GM12865 (cell line): ENCODE measurements at regions not wholly inside any gene's neighbourhood (a gene's known extent, or its start where the extent isn't known, plus 50 kb on each side); places are given as distances from the start of the nearest gene placed in this dataset.

ENCODE experiments used
- DNase-seq: peaks from one replicate; pipeline ENCODE4 v3.0.0; 2010; ENCODE audit warnings: low read depth
- H3K4me3 ChIP-seq: 2 replicates; pipeline ENCODE4 v1.5.1; 2011; ENCODE audit warnings: mild to moderate bottlenecking, low read depth, low read length, control low read depth
- TF ChIP-seq, protein P1 (sequence below): IDR thresholded peaks from 2 replicates; pipeline ENCODE4 v1.5.1; 2011; ENCODE audit warnings: low read length, control low read depth, low read depth, inconsistent platforms; ENCODE audit not compliant: insufficient read depth; ENCODE audit errors: missing control alignments

GRCh38 chr4:20333141-20333715, 81.5 kb downstream of the SLIT2 start:
- TF ChIP-seq, protein P1, sequence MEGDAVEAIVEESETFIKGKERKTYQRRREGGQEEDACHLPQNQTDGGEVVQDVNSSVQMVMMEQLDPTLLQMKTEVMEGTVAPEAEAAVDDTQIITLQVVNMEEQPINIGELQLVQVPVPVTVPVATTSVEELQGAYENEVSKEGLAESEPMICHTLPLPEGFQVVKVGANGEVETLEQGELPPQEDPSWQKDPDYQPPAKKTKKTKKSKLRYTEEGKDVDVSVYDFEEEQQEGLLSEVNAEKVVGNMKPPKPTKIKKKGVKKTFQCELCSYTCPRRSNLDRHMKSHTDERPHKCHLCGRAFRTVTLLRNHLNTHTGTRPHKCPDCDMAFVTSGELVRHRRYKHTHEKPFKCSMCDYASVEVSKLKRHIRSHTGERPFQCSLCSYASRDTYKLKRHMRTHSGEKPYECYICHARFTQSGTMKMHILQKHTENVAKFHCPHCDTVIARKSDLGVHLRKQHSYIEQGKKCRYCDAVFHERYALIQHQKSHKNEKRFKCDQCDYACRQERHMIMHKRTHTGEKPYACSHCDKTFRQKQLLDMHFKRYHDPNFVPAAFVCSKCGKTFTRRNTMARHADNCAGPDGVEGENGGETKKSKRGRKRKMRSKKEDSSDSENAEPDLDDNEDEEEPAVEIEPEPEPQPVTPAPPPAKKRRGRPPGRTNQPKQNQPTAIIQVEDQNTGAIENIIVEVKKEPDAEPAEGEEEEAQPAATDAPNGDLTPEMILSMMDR: no peak
- H3K4me3 ChIP-seq: no peak overlapping the region
- no peak for DNase-seq

DNA sequence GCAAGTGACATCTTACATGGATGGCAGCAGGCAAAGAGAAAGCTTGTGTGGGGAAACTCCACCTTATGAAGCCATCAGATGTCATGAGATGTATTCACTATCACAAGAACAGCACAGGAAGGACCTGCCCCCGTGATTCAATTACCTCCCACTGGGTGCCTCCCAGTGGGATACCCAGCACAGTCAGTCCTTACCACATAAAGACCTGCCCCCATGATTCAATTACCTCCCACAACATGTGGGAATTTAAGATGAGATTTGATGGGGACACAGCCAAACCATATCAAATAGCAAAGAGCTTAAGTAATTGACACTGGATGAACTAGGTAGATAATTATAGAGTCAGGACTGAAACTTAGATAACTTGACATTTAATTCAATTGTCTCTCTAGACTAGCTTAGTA, 85.6 kb downstream of the SLIT2 start:
- TF ChIP-seq, protein P1: no peak
- no peak for DNase-seq

DNA sequence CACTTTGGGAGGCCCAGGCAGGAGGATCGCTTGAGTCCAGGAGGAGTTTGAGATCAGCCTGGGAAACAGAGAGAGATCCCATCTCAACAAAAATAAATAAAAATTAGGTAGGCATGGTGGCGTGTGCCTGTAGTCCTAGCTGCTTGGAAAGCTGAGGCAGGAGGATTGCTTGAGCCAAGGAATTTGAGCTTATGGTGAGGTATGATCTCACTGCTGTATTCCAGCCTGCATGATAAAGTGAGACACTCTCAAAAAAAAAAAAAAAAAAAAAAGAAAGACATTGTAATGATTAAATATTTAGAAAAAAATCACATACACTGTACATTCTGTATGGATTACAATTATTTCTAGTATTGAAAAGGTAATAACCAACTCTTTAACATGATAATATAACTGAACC, 87.1 kb downstream of the SLIT2 start:
- TF ChIP-seq, protein P1: no peak
- DNase-seq: no peak

More for the DNA sequence above, 85.6 kb downstream of the SLIT2 start:
- H3K4me3 ChIP-seq: no peak overlapping the region

DNA sequence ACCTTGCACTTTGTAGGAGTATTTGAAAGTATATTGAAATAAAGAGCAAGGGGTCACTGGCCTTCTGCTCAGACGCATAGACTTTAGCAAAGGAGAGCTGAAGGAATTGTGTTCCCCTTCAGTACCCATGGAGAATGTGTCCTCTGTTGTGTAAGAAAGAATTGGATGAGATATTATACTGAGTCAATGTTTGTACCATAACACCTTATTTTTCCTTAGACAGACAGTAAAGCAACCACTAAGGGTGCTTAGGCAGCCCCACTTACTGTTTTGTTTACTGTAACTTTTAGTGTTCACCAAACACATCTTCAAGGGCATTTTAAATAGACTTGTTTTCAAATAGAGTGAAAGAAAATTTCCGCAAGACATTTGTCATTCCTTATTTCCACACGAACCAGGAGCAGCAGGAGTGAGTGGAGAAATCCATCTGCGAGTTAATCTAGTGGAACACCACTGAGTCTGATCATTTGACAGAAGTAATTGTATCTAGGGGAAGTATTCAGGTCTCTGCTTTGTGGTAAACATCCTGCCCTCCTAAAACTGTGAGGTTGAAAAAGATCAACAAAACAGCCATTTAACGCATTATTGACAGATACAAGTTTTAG, 89.5 kb downstream of the SLIT2 start:
- TF ChIP-seq, protein P1: no peak
- DNase-seq: no peak
- H3K4me3 ChIP-seq: no peak overlapping the region

More for the DNA sequence above, 87.1 kb downstream of the SLIT2 start:
- H3K4me3 ChIP-seq: no peak overlapping the region

DNA sequence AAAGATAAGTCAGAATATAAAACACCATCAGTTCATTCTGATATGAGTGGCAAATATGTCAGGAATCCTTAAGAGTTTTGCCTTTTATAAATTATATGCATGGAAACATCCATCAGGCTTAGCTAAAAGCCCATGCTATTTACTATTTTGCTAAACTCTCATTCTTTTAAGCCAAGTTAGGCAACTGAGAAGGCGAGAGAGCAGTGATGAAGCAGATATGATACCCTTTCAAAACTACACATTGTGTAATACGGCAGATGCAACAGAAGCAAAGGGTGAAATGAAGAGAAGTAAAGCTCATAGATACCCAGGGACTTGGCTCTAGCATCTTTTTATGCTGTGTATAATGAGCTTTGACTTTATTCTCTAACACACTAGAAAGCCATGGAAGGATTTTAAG, 95.8 kb downstream of the SLIT2 start:
- H3K4me3 ChIP-seq: no peak overlapping the region
- no peak for DNase-seq
- TF ChIP-seq, protein P1: no peak

DNA sequence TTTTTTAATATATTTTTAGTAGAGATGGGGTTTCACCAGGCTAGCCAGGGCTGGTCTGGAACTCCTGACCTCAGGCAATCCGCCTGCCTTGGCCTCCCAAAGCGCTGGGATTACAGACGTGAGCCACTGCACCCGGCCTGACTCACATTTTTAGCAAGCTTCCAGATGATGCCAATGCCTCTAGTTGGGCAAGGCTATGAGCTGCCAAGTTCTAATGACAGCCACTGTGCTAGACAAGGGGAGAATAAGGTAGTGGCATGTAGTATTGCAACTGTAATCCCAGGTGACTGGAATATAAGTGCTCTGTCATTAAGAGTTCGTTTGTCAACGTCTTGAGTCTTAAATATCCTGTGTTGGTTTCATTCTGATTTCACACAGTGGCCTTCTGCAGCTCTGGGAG, 96.7 kb downstream of the SLIT2 start:
- TF ChIP-seq, protein P1: no peak
- DNase-seq: no peak
- H3K4me3 ChIP-seq: no peak overlapping the region
